ENCODE measurements at regions not wholly inside any gene's neighbourhood (a gene's known extent, or its start where the extent isn't known, plus 50 kb on each side); places are given as distances from the start of the nearest gene placed in this dataset.

- H3K4me3 ChIP-seq (ENCODE audit: low read depth, low read length): no peak overlapping the region
- no peaks in the 10 kb centered on the region for H3K27me3 ChIP-seq (ENCODE audit: control insufficient read depth, insufficient read depth, low read length)
- DNase-seq (ENCODE audit: low read depth) (no peak), FAIRE-seq (no peak)
- TF ChIP-seq, protein P1, sequence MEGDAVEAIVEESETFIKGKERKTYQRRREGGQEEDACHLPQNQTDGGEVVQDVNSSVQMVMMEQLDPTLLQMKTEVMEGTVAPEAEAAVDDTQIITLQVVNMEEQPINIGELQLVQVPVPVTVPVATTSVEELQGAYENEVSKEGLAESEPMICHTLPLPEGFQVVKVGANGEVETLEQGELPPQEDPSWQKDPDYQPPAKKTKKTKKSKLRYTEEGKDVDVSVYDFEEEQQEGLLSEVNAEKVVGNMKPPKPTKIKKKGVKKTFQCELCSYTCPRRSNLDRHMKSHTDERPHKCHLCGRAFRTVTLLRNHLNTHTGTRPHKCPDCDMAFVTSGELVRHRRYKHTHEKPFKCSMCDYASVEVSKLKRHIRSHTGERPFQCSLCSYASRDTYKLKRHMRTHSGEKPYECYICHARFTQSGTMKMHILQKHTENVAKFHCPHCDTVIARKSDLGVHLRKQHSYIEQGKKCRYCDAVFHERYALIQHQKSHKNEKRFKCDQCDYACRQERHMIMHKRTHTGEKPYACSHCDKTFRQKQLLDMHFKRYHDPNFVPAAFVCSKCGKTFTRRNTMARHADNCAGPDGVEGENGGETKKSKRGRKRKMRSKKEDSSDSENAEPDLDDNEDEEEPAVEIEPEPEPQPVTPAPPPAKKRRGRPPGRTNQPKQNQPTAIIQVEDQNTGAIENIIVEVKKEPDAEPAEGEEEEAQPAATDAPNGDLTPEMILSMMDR (IDR thresholded peaks at IDR 0.05; ENCODE audit: insufficient read depth, low read length, severe bottlenecking): no peak
- H3K36me3 ChIP-seq (ENCODE audit: control insufficient read depth, insufficient read depth, low read length): no peaks in the 10 kb centered on the region
Observed at GRCh38 chr3:164186095-164186494, 892.2 kb downstream of the SI start.

DNA sequence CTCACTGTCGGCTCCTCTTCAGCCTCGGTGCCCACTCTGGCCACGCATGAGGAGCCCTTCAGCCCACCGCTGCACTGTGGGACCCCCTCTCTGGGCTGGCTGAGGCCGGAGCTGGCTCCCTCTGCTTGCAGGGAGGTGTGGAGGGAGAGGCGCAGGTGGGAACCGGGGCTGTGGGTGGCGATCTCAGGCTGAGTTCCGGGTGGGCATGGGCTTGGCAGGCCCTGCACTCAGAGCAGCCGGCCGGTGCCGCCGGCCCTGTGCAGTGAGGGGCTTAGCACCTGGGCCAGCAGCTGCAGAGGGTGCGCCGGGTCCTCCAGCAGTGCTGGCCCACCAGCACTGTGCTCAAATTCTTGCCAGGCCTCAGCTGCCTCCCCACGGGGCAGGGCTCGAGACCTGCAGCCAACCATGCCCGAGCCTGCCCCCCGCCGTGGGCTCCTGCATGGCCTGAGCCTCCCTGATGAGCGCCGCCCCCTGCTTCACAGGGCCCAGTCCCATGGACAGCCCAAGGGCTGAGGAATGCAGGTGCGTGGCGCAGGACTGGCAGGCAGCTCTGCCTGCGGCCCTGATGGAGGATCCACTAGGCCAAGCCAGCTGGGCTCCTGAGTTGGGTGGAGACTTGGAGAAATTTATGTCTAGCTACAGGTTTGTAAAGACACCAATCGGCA lies 899.1 kb downstream of the SI start:
- Histone ChIP-seq H3K4me3 (ENCODE audit: low read depth, low read length) (no peak overlapping the region), H3K27me3 (ENCODE audit: control insufficient read depth, insufficient read depth, low read length) (no peaks in the 10 kb centered on the region), H3K36me3 (ENCODE audit: control insufficient read depth, insufficient read depth, low read length) (no peaks in the 10 kb centered on the region)
- no peak for FAIRE-seq
- DNase-seq (ENCODE audit: low read depth): no peak
- TF ChIP-seq, protein P1 (IDR thresholded peaks at IDR 0.05; ENCODE audit: insufficient read depth, low read length, severe bottlenecking): no peak

DNA sequence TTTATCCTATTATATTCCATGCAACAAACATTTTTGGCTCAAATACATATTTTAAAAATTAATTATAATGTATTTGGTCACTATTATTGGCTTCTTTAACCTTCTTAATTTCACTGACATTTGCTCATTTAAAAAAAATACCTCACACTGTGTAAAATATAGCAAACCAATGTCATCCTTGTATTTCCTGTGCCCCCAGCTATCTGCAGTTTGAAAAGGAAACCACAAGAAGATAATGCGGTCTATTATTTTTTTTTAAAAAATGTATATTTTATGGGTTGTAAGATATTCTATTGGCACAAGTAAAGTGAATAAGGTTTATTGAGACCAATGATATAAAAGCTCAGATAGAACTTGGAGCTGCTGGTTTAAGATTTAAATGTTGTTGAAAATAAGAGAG lies 904.2 kb downstream of the SI start:
- Histone ChIP-seq H3K27me3 (ENCODE audit: control insufficient read depth, insufficient read depth, low read length) (no peaks in the 10 kb centered on the region), H3K4me3 (ENCODE audit: low read depth, low read length) (no peak overlapping the region), H3K36me3 (ENCODE audit: control insufficient read depth, insufficient read depth, low read length) (no peaks in the 10 kb centered on the region)
- TF ChIP-seq, protein P1 (IDR thresholded peaks at IDR 0.05; ENCODE audit: insufficient read depth, low read length, severe bottlenecking): no peak
- FAIRE-seq (no peak), DNase-seq (ENCODE audit: low read depth) (no peak)

DNA sequence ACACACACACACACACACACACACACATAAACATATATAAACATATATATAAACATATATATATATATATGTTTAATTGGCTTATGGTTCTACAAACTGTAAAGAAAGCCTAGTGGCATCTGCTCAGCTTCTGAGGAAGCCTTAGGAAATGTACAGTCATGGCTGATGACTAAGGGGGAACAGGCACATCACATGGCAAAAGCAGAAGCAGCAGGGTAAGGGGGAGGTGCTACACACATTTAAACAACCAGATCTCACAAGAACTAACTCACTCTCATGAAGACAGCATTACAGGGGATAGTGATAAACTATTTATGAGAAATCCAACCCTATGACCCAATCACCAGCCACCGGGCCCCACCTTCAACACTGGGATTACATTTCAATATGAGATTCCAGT lies 922.9 kb downstream of the SI start:
- Histone ChIP-seq H3K36me3 (ENCODE audit: control insufficient read depth, insufficient read depth, low read length) (no peaks in the 10 kb centered on the region), H3K4me3 (ENCODE audit: low read depth, low read length) (no peak overlapping the region), H3K27me3 (ENCODE audit: control insufficient read depth, insufficient read depth, low read length) (no peaks in the 10 kb centered on the region)
- peak; percentile 15 for DNase-seq (ENCODE audit: low read depth)
- FAIRE-seq: no peak
- TF ChIP-seq, protein P1 (IDR thresholded peaks at IDR 0.05; ENCODE audit: insufficient read depth, low read length, severe bottlenecking): no peak

DNA sequence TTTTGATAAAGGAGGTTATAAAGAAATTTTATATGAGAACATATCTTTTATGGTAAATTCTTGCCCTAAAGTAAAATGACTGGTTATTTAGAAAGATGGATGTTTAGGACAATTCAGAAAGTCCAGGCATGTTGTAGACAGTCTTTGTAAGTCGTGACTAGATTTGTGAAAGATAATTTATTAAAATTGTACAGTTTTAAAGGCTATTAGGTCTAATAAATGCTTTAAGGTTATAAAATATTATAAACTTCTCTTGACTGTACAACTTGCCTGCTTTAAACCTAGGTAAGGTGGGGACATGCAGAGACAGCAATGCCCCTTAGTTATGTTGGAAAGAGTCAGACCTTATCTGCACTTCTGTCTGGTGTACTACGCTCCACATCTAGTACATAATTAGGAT lies 933.5 kb downstream of the SI start:
- H3K27me3 ChIP-seq (ENCODE audit: control insufficient read depth, insufficient read depth, low read length): no peaks in the 10 kb centered on the region
- TF ChIP-seq, protein P1 (IDR thresholded peaks at IDR 0.05; ENCODE audit: insufficient read depth, low read length, severe bottlenecking): no peak
- FAIRE-seq (no peak), DNase-seq (ENCODE audit: low read depth) (no peak)
- H3K4me3 ChIP-seq (ENCODE audit: low read depth, low read length): no peak overlapping the region
- no peaks in the 10 kb centered on the region for H3K36me3 ChIP-seq (ENCODE audit: control insufficient read depth, insufficient read depth, low read length)

DNA sequence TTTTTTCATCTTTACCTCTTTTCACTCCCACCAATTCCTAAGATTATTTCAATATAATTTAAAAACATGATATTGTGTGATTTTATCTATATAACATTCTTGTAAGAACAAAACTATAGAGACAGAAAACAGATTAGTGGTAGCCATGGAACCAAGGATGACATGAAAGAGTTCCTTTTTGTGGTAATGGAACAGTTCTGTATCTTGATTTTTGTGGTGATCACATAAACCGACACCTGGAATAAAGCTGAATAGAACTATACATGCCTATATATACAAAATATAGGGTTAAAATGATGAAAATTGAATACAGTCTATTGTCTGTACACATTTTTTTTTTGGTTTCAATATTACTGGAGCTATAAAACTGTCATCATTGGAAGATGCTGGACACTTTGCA lies 945.4 kb downstream of the SI start:
- Histone ChIP-seq H3K36me3 (ENCODE audit: control insufficient read depth, insufficient read depth, low read length) (no peaks in the 10 kb centered on the region), H3K27me3 (ENCODE audit: control insufficient read depth, insufficient read depth, low read length) (no peaks in the 10 kb centered on the region), H3K4me3 (ENCODE audit: low read depth, low read length) (no peak overlapping the region)
- TF ChIP-seq, protein P1 (IDR thresholded peaks at IDR 0.05; ENCODE audit: insufficient read depth, low read length, severe bottlenecking): no peak
- DNase-seq (ENCODE audit: low read depth) (no peak), FAIRE-seq (no peak)
